ENCODE measurements at regions not wholly inside any gene's neighbourhood (a gene's known extent, or its start where the extent isn't known, plus 50 kb on each side); places are given as distances from the start of the nearest gene placed in this dataset.

DNA sequence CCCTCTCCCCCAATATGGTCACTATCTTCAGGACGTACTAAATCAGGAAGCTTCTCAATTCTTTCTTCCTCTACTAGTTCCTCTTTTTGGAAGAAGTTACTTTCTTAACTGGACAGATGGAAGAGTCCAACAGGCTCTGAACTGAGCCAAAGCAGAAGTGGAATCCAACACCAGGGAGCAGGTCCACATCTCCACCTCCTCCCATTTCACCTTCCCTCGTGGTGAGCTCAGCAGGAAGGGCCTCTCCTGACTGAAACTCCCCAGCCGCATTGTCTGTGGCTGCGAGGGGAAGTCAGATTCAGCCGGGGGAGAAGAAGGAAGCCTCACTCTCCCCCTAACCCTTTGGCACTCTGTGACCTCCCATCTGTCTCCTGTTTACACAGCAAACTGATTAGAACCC is 63.8 kb upstream of the UST start:
- TF ChIP-seq TEAD4 (IDR thresholded peaks at IDR 0.05; ENCODE audit: low read depth, low read length) (no peak), EP300 (IDR thresholded peaks at IDR 0.05; ENCODE audit: borderline replicate concordance in 1 of 2, low read depth in 2 of 2, low read length in 2 of 2) (no peak), BCL11A (IDR thresholded peaks at IDR 0.05; ENCODE audit: low read depth in 2 of 2, low read length in 2 of 2) (no peak), BRCA1 (IDR thresholded peaks at IDR 0.05; ENCODE audit: low read depth, low read length) (no peak), CHD1 (IDR thresholded peaks at IDR 0.05; ENCODE audit: low read depth, low read length) (no peak)
- TF ChIP-seq, protein P1, sequence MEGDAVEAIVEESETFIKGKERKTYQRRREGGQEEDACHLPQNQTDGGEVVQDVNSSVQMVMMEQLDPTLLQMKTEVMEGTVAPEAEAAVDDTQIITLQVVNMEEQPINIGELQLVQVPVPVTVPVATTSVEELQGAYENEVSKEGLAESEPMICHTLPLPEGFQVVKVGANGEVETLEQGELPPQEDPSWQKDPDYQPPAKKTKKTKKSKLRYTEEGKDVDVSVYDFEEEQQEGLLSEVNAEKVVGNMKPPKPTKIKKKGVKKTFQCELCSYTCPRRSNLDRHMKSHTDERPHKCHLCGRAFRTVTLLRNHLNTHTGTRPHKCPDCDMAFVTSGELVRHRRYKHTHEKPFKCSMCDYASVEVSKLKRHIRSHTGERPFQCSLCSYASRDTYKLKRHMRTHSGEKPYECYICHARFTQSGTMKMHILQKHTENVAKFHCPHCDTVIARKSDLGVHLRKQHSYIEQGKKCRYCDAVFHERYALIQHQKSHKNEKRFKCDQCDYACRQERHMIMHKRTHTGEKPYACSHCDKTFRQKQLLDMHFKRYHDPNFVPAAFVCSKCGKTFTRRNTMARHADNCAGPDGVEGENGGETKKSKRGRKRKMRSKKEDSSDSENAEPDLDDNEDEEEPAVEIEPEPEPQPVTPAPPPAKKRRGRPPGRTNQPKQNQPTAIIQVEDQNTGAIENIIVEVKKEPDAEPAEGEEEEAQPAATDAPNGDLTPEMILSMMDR (IDR thresholded peaks at IDR 0.05; ENCODE audit: control extremely low read depth in 1 of 3, insufficient read depth in 1 of 3, low read depth in 1 of 3, low read length in 3 of 3) = no peak
- TF ChIP-seq, protein P2, sequence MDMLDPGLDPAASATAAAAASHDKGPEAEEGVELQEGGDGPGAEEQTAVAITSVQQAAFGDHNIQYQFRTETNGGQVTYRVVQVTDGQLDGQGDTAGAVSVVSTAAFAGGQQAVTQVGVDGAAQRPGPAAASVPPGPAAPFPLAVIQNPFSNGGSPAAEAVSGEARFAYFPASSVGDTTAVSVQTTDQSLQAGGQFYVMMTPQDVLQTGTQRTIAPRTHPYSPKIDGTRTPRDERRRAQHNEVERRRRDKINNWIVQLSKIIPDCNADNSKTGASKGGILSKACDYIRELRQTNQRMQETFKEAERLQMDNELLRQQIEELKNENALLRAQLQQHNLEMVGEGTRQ (IDR thresholded peaks at IDR 0.05; ENCODE audit: low read length) = no peak

All from H1 (cell line).